Right lobe of liver (tissue), 6 donors: ENCODE measurements at regions not wholly inside any gene's neighbourhood (a gene's known extent, or its start where the extent isn't known, plus 50 kb on each side); places are given as distances from the start of the nearest gene placed in this dataset.

Source experiments
- ATAC-seq, 4 donors: fragments of 200-7000 bp; cut with Tn5 transposase; one replicate each; pipeline ENCODE4 v1.9.1; 2020; ENCODE audit warnings: mild to moderate bottlenecking in 4 of 4, moderate library complexity in 4 of 4
- DNase-seq, 3 donors: peaks; one replicate each; pipeline ENCODE4 v3.0.0-alpha.2; 2020
- H3K27ac ChIP-seq, 3 donors: fragments of 200-600 bp; one replicate each; pipeline ENCODE4 v1.8.0; 2022
- H3K27me3 ChIP-seq, 2 donors: fragments of 200-600 bp; one replicate each; pipeline ENCODE4 v1.8.0; 2022
- H3K36me3 ChIP-seq, 4 donors: fragments of 200-600 bp; sonication (generic) in 1 of 4; one replicate each; pipeline versions ENCODE4 v1.5.1 to v1.8.0; 2017 to 2022; ENCODE audit warnings: control low read depth in 1 of 4
- H3K4me1 ChIP-seq, 4 donors: fragments of 200-600 bp; sonication (generic) in 1 of 4; one replicate each; pipeline versions ENCODE4 v1.5.1 to v1.8.0; 2017 to 2022; ENCODE audit warnings: control low read depth in 1 of 4
- H3K4me3 ChIP-seq, 3 donors: fragments of 200-600 bp; one replicate each; pipeline ENCODE4 v1.8.0; 2022
- H3K9me3 ChIP-seq, 4 donors: fragments of 200-600 bp; sonication (generic) in 1 of 4; one replicate each; pipeline versions ENCODE4 v1.5.1 to v1.8.0; 2017 to 2022; ENCODE audit warnings: control low read depth in 1 of 4
- CTCF ChIP-seq, 4 donors: fragments of 200-600 bp in 3 of 4; fragments of 450-650 bp in 1 of 4; IDR thresholded peaks; one replicate each; pipeline versions ENCODE4 v1.5.1 to v1.8.0; 2016 to 2022; ENCODE audit warnings: antibody characterized with exemption in 4 of 4, mild to moderate bottlenecking in 2 of 4
- POLR2A ChIP-seq: fragments of 450-650 bp; IDR thresholded peaks from one replicate; pipeline ENCODE4 v1.6.1; 2017; ENCODE audit warnings: antibody characterized with exemption, mild to moderate bottlenecking
- WGBS: methylation state at CpG from one replicate; pipeline ENCODE4 v1.1.6; 2018; ENCODE audit warnings: low coverage, low lambda C conversion rate; ENCODE audit not compliant: insufficient coverage; ENCODE audit errors: missing lambda C conversion rate; 5-methylcytosine and 5-hydroxymethylcytosine counted together
- intact Hi-C, 2 donors: fragments of 100-400 bp; cut with DNase I; formaldehyde crosslinking; loops; one replicate each; pipeline versions ENCODE4 v1.11.2 to v1.14.1; 2022
- donor health status: DM: no; HTN: yes; CAD: no.
- donor health status: DM: no; HTN: no; CAD: no.
- donor health status: DM: no; HTN: no; CAD: no.
- donor health status: DM: no; HTN: yes; CAD: no.
- donor health status: DM: no; HTN: yes; CAD: no.

- peak; percentile 42 to 69 (median 58) for ATAC-seq
- Histone ChIP-seq H3K27ac (no peak overlapping the region), H3K4me3 (no peak overlapping the region), H3K27me3 (peaks cover 0 to 11% of the 10 kb centered on the region in 2 donors), H3K4me1 (peaks cover 0 to 5% (median 0%) of the 10 kb centered on the region in 4 donors), H3K36me3 (no peaks in the 10 kb centered on the region), H3K9me3 (no peaks in the 10 kb centered on the region)
- WGBS = 91% methylated on average over 4 of the region's 9 CpGs
- no peak for DNase-seq
- TF ChIP-seq POLR2A (no peak), CTCF (IDR thresholded peaks at IDR 0.05) (peak in 1 of 4 donors; percentile 14)
- intact Hi-C loops = no loop called here
Measured at GRCh38 chr3:10709110-10709781, 106.8 kb upstream of the SLC6A11 start.

GRCh38 chr3:10712121-10712520 lies 103.9 kb upstream of the SLC6A11 start:
- 68% methylated on average over 6 of the region's 6 CpGs for WGBS
- intact Hi-C loops = no loop called here

GRCh38 chr3:10713656-10714055 lies 102.4 kb upstream of the SLC6A11 start:
- Histone ChIP-seq H3K27ac (no peak overlapping the region), H3K4me1 (no peaks in the 10 kb centered on the region), H3K9me3 (peaks cover 0 to 3% (median 0%) of the 10 kb centered on the region in 4 donors), H3K4me3 (no peak overlapping the region), H3K36me3 (no peaks in the 10 kb centered on the region), H3K27me3 (no peaks in the 10 kb centered on the region)
- ATAC-seq (no peak), DNase-seq (no peak)
- WGBS = 38% methylated on average over 4 of the region's 6 CpGs
- TF ChIP-seq POLR2A = no peak
- intact Hi-C loops = no loop called here

More at GRCh38 chr3:10712121-10712520, 103.9 kb upstream of the SLC6A11 start:
- H3K4me1 ChIP-seq = peaks cover 0 to 5% (median 0%) of the 10 kb centered on the region in 4 donors
- H3K9me3 ChIP-seq = peaks cover 0 to 3% (median 0%) of the 10 kb centered on the region in 4 donors
- H3K27ac ChIP-seq = no peak overlapping the region
- TF ChIP-seq CTCF (IDR thresholded peaks at IDR 0.05) (no peak), POLR2A (no peak)
- H3K4me3 ChIP-seq = no peak overlapping the region
- DNase-seq = no peak
- H3K36me3 ChIP-seq = no peaks in the 10 kb centered on the region
- ATAC-seq = no peak
- H3K27me3 ChIP-seq = peaks cover 0 to 5% of the 10 kb centered on the region in 2 donors

GRCh38 chr3:10715886-10716285 lies 100.1 kb upstream of the SLC6A11 start:
- Histone ChIP-seq H3K27me3 (no peaks in the 10 kb centered on the region), H3K4me3 (no peak overlapping the region), H3K4me1 (no peaks in the 10 kb centered on the region), H3K27ac (no peak overlapping the region), H3K36me3 (no peaks in the 10 kb centered on the region), H3K9me3 (peaks cover 0 to 3% (median 0%) of the 10 kb centered on the region in 4 donors)
- DNase-seq (no peak), ATAC-seq (no peak)
- WGBS = 74% methylated on average over 2 of the region's 3 CpGs
- no peak for TF ChIP-seq POLR2A
- no peak for TF ChIP-seq CTCF (IDR thresholded peaks at IDR 0.05)
- intact Hi-C loops = no loop called here

GRCh38 chr3:10716964-10717363 lies 99.1 kb upstream of the SLC6A11 start:
- H3K4me3 ChIP-seq = no peak overlapping the region
- ATAC-seq (no peak), DNase-seq (no peak)
- 52% methylated on average over 3 of the region's 8 CpGs for WGBS
- no peaks in the 10 kb centered on the region for H3K36me3 ChIP-seq
- H3K27ac ChIP-seq = no peak overlapping the region
- TF ChIP-seq POLR2A (no peak), CTCF (IDR thresholded peaks at IDR 0.05) (no peak)
- no peaks in the 10 kb centered on the region for H3K4me1 ChIP-seq
- no peaks in the 10 kb centered on the region for H3K27me3 ChIP-seq
- intact Hi-C loops = no loop called here
- H3K9me3 ChIP-seq = peaks cover 0 to 3% (median 0%) of the 10 kb centered on the region in 4 donors
